Thyroid gland (tissue), 4 donors: ENCODE measurements at regions not wholly inside any gene's neighbourhood (a gene's known extent, or its start where the extent isn't known, plus 50 kb on each side); places are given as distances from the start of the nearest gene placed in this dataset.

ENCODE experiments used
- POLR2A ChIP-seq, 2 donors: fragments of 450-650 bp; IDR thresholded peaks; one replicate each; pipeline ENCODE4 v1.6.1; 2017; ENCODE audit warnings: antibody characterized with exemption in 2 of 2, mild to moderate bottlenecking in 2 of 2, moderate library complexity in 1 of 2
- TF ChIP-seq, protein P1 (sequence below), 6 experiments: fragments of 200-600 bp in 3 of 6; fragments of 450-650 bp in 3 of 6; sonication (generic) in 3 of 6; IDR thresholded peaks; one replicate each; pipeline ENCODE4 v1.5.1; 2016 to 2019; ENCODE audit warnings: antibody characterized with exemption in 6 of 6, mild to moderate bottlenecking in 2 of 6, inconsistent platforms in 1 of 6, moderate library complexity in 1 of 6

- TF ChIP-seq, protein P1, sequence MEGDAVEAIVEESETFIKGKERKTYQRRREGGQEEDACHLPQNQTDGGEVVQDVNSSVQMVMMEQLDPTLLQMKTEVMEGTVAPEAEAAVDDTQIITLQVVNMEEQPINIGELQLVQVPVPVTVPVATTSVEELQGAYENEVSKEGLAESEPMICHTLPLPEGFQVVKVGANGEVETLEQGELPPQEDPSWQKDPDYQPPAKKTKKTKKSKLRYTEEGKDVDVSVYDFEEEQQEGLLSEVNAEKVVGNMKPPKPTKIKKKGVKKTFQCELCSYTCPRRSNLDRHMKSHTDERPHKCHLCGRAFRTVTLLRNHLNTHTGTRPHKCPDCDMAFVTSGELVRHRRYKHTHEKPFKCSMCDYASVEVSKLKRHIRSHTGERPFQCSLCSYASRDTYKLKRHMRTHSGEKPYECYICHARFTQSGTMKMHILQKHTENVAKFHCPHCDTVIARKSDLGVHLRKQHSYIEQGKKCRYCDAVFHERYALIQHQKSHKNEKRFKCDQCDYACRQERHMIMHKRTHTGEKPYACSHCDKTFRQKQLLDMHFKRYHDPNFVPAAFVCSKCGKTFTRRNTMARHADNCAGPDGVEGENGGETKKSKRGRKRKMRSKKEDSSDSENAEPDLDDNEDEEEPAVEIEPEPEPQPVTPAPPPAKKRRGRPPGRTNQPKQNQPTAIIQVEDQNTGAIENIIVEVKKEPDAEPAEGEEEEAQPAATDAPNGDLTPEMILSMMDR (IDR thresholded peaks at IDR 0.05) = no peak
- no peak for TF ChIP-seq POLR2A (IDR thresholded peaks at IDR 0.05)
Measured at GRCh38 chr12:104906695-104907094, 51.4 kb downstream of the SLC41A2 start.
